ENCODE measurements at regions not wholly inside any gene's neighbourhood (a gene's known extent, or its start where the extent isn't known, plus 50 kb on each side); places are given as distances from the start of the nearest gene placed in this dataset.

- 80% methylated on average over 1 of the region's 2 CpGs; no CpG with 5 or more reads in 1 of the 2 experiments for WGBS, 2 experiments (ENCODE audit: extremely low coverage in 2 of 2, insufficient read length in 1 of 2)
These were observed 59.5 kb upstream of the FUT8 start for GRCh38 chr14:65352964-65353530.

More at GRCh38 chr14:65352964-65353530, 59.5 kb upstream of the FUT8 start:
- TF ChIP-seq RAD21 (IDR thresholded peaks at IDR 0.05; ENCODE audit: low read length) (no peak), POLR2A (IDR thresholded peaks at IDR 0.05; ENCODE audit: low read depth, low read length) (no peak), NFE2L2 (IDR thresholded peaks at IDR 0.05; ENCODE audit: low read depth, low read length) (no peak), RFX5 (IDR thresholded peaks at IDR 0.05; ENCODE audit: low read depth, low read length) (no peak), BHLHE40 (IDR thresholded peaks at IDR 0.05; ENCODE audit: low read depth, low read length) (no peak), SMC3 (IDR thresholded peaks at IDR 0.05; ENCODE audit: low read depth, low read length) (no peak), CTCF (conservative IDR thresholded peaks at IDR 0.05; ENCODE audit: low read depth, low read length) (no peak), MXI1 (IDR thresholded peaks at IDR 0.05; ENCODE audit: borderline replicate concordance, low read depth, low read length) (no peak), MAZ (IDR thresholded peaks at IDR 0.05; ENCODE audit: borderline replicate concordance, low read depth, low read length) (no peak), USF2 (IDR thresholded peaks at IDR 0.05; ENCODE audit: low read depth, low read length) (no peak), ELK1 (IDR thresholded peaks at IDR 0.05; ENCODE audit: borderline replicate concordance, low read depth, low read length) (no peak), CEBPB (IDR thresholded peaks at IDR 0.05; ENCODE audit: low read depth, low read length) (no peak), FOS (IDR thresholded peaks at IDR 0.05; ENCODE audit: low read depth, low read length) (no peak), RCOR1 (IDR thresholded peaks at IDR 0.05; ENCODE audit: insufficient replicate concordance, low read length) (no peak), MAFK (IDR thresholded peaks at IDR 0.05; ENCODE audit: low read depth, low read length) (no peak), CHD1 (IDR thresholded peaks at IDR 0.05; ENCODE audit: low read depth, low read length) (no peak)
- dilution Hi-C loops (cut with HindIII; ENCODE audit: low sequenced_read_pairs, unreplicated experiment): no loop called here
- Histone ChIP-seq H3K27me3 (ENCODE audit: control insufficient read depth, insufficient read depth, low read length) (no peaks in the 10 kb centered on the region), H3K56ac (ENCODE audit: extremely low read depth, insufficient read depth, low read length) (no peak overlapping the region), H3K9me1 (ENCODE audit: insufficient read depth, low read length) (no peaks in the 10 kb centered on the region; the same call in 1 of the 2 replicates), H3K9ac (ENCODE audit: low read depth, low read length) (no peak overlapping the region), H3K9me3 (ENCODE audit: control insufficient read depth, insufficient read depth, low read length) (no peaks in the 10 kb centered on the region), H4K20me1 (ENCODE audit: insufficient read depth, low read length) (no peaks in the 10 kb centered on the region), H3K4me2 (ENCODE audit: low read depth, low read length) (no peak overlapping the region), H2AK5ac (ENCODE audit: low read depth, low read length) (no peak overlapping the region), H3K14ac (replicated peaks; ENCODE audit: low read depth, low read length) (no peak overlapping the region), H2BK5ac (ENCODE audit: low read depth, low read length, poor library complexity, severe bottlenecking) (no peak overlapping the region), H3K36me3 (ENCODE audit: control insufficient read depth, insufficient read depth, low read length) (no peaks in the 10 kb centered on the region), H3K4me1 (ENCODE audit: control insufficient read depth, insufficient read depth, low read length) (peaks cover 6% of the 10 kb centered on the region), H4K5ac (ENCODE audit: low read depth, low read length) (no peak overlapping the region), H3K4me3 (ENCODE audit: insufficient read depth, low read depth, low read length) (no peak overlapping the region), H2BK120ac (ENCODE audit: low read depth, low read length) (no peak overlapping the region; the same call in 1 of the 2 replicates), H3K18ac (ENCODE audit: low read depth, low read length) (no peak overlapping the region), H3K79me1 (ENCODE audit: low read depth in 1 of 2, low read length in 2 of 2) (no peaks in the 10 kb centered on the region), H2BK15ac (ENCODE audit: low read depth, low read length) (no peak overlapping the region; the same call in 2 of the 3 replicates), H2AK9ac (replicated peaks; ENCODE audit: low read depth, low read length, poor library complexity) (no peak overlapping the region), H2BK20ac (ENCODE audit: low read depth, low read length) (no peak overlapping the region), H4K91ac (ENCODE audit: insufficient read depth, low read depth, low read length) (no peak overlapping the region), H3K27ac (ENCODE audit: insufficient read depth, low read length) (no peak overlapping the region), H2AFZ (replicated peaks; ENCODE audit: low read length, poor library complexity) (peak overlapping the region; percentile 0), H4K8ac (ENCODE audit: low read depth in 2 of 2, low read length in 2 of 2) (no peak overlapping the region), H3K4ac (ENCODE audit: low read depth, low read length) (no peak overlapping the region; the same call in 1 of the 2 replicates), H3K23ac (ENCODE audit: low read depth, low read length) (no peak overlapping the region)
- peak; percentile 50; the same call in 1 of the 2 replicates for ATAC-seq (ENCODE audit: low read depth)
- intact Hi-C loops (cut with micrococcal nuclease): no loop called here
- in situ Hi-C loops (cut with MboI; ENCODE audit: low sequenced_read_pairs): no loop called here
- POLR2A ChIA-PET (ENCODE audit: unreplicated experiment): interaction anchor here (0.6 kb wide), 1 partner anchor 19 kb away, joined by 3 read pairs; no protein-coding TSS in a partner anchor
- no peak for DNase-seq
- CTCF ChIA-PET: interaction anchor here (0.6 kb wide), 1 partner anchor 9 kb away, joined by 3 read pairs; no protein-coding TSS in a partner anchor
- no TSS peak for BruUV-seq (replicated peaks)

Measured in IMR-90 (cell line).